SKM-1 (cell line): ENCODE measurements at regions not wholly inside any gene's neighbourhood (a gene's known extent, or its start where the extent isn't known, plus 50 kb on each side); places are given as distances from the start of the nearest gene placed in this dataset.

ENCODE experiments used
- DNase-seq: peaks from one replicate; lab custom pipeline; 2025; ENCODE audit not compliant: unreplicated experiment; lab: John Stamatoyannopoulos, UW

GRCh38 chr12:89023936-89024335 is 328.4 kb downstream of the DUSP6 start:
- no peak for DNase-seq

GRCh38 chr12:89020689-89021088 is 331.6 kb downstream of the DUSP6 start:
- DNase-seq: no peak

GRCh38 chr12:89020121-89020480 is 332.2 kb downstream of the DUSP6 start:
- DNase-seq: no peak

- DNase-seq: peak; percentile 18
Measured at GRCh38 chr12:89019439-89020120, 332.7 kb downstream of the DUSP6 start.

GRCh38 chr12:89016970-89017778 is 335.1 kb downstream of the DUSP6 start:
- DNase-seq: peak; percentile 33

GRCh38 chr12:89015419-89015818 is 336.9 kb downstream of the DUSP6 start:
- DNase-seq: no peak

- DNase-seq: no peak
Measured at GRCh38 chr12:88998421-88998820, 353.9 kb downstream of the DUSP6 start.

GRCh38 chr12:88996200-88996788 is 356.0 kb downstream of the DUSP6 start:
- DNase-seq: no peak

- DNase-seq: no peak
Measured at GRCh38 chr12:88994971-88995370, 357.3 kb downstream of the DUSP6 start.

GRCh38 chr12:88994537-88994936 is 357.8 kb downstream of the DUSP6 start:
- DNase-seq: no peak

- no peak for DNase-seq
Measured at GRCh38 chr12:88993651-88994050, 358.6 kb downstream of the DUSP6 start.

- no peak for DNase-seq
Measured at GRCh38 chr12:88986056-88986455, 366.2 kb downstream of the DUSP6 start.

GRCh38 chr12:88985631-88986030 is 366.7 kb downstream of the DUSP6 start:
- no peak for DNase-seq

- DNase-seq: no peak
Measured at GRCh38 chr12:88985011-88985410, 367.3 kb downstream of the DUSP6 start.

- no peak for DNase-seq
Measured at GRCh38 chr12:88982694-88983093, 369.6 kb downstream of the DUSP6 start.

- no peak for DNase-seq
Measured at GRCh38 chr12:88977115-88977514, 375.2 kb downstream of the DUSP6 start.

- no peak for DNase-seq
Measured at GRCh38 chr12:88973998-88974397, 378.3 kb downstream of the DUSP6 start.

- no peak for DNase-seq
Measured at GRCh38 chr12:88970740-88971139, 381.6 kb downstream of the DUSP6 start.

GRCh38 chr12:88969127-88969526 is 383.2 kb downstream of the DUSP6 start:
- DNase-seq: no peak

GRCh38 chr12:88960213-88960878 is 380.1 kb upstream of the KITLG start:
- DNase-seq: no peak

- DNase-seq: no peak
Measured at GRCh38 chr12:88958946-88959345, 378.7 kb upstream of the KITLG start.

- no peak for DNase-seq
Measured at GRCh38 chr12:88958153-88958552, 377.9 kb upstream of the KITLG start.
